ENCODE measurements at regions not wholly inside any gene's neighbourhood (a gene's known extent, or its start where the extent isn't known, plus 50 kb on each side); places are given as distances from the start of the nearest gene placed in this dataset.

GRCh38 chr7:12074889-12075288 lies 136.2 kb upstream of the TMEM106B start:
- DNase-seq (ENCODE audit: low read depth in 2 of 2), result no peak

GRCh38 chr7:12080006-12080405 lies 131.1 kb upstream of the TMEM106B start:
- DNase-seq (ENCODE audit: low read depth in 2 of 2), result no peak

- no peak for DNase-seq (ENCODE audit: low read depth in 2 of 2)
Measured at GRCh38 chr7:12085516-12085915, 125.6 kb upstream of the TMEM106B start.

- no peak for DNase-seq (ENCODE audit: low read depth in 2 of 2)
Measured at GRCh38 chr7:12089951-12090756, 120.9 kb upstream of the TMEM106B start.

- DNase-seq (ENCODE audit: low read depth in 2 of 2), result no peak
Measured at GRCh38 chr7:12090757-12091221, 120.3 kb upstream of the TMEM106B start.

GRCh38 chr7:12091231-12091630 lies 119.9 kb upstream of the TMEM106B start:
- DNase-seq (ENCODE audit: low read depth in 2 of 2), result no peak

- DNase-seq (ENCODE audit: low read depth in 2 of 2), result no peak
Measured at GRCh38 chr7:12092499-12093130, 118.5 kb upstream of the TMEM106B start.

GRCh38 chr7:12093365-12093764 lies 117.7 kb upstream of the TMEM106B start:
- no peak for DNase-seq (ENCODE audit: low read depth in 2 of 2)

GRCh38 chr7:12094365-12094921 lies 116.7 kb upstream of the TMEM106B start:
- no peak for DNase-seq (ENCODE audit: low read depth in 2 of 2)

- no peak for DNase-seq (ENCODE audit: low read depth in 2 of 2)
Measured at GRCh38 chr7:12102126-12102525, 109.0 kb upstream of the TMEM106B start.

- DNase-seq (ENCODE audit: low read depth in 2 of 2), result no peak
Measured at GRCh38 chr7:12102527-12102926, 108.6 kb upstream of the TMEM106B start.

GRCh38 chr7:12103948-12104347 lies 107.1 kb upstream of the TMEM106B start:
- no peak for DNase-seq (ENCODE audit: low read depth in 2 of 2)

- DNase-seq (ENCODE audit: low read depth in 2 of 2), result no peak
Measured at GRCh38 chr7:12107381-12107780, 103.7 kb upstream of the TMEM106B start.

GRCh38 chr7:12107841-12108254 lies 103.2 kb upstream of the TMEM106B start:
- no peak for DNase-seq (ENCODE audit: low read depth in 2 of 2)

- DNase-seq (ENCODE audit: low read depth in 2 of 2), result no peak
Measured at GRCh38 chr7:12110425-12110824, 100.7 kb upstream of the TMEM106B start.

GRCh38 chr7:12111422-12112405 lies 99.4 kb upstream of the TMEM106B start:
- peak in 1 of 2 experiments; percentile 2 for DNase-seq (ENCODE audit: low read depth in 2 of 2)

GRCh38 chr7:12117170-12117569 lies 93.9 kb upstream of the TMEM106B start:
- no peak for DNase-seq (ENCODE audit: low read depth in 2 of 2)

- DNase-seq (ENCODE audit: low read depth in 2 of 2), result no peak
Measured at GRCh38 chr7:12119620-12120303, 91.3 kb upstream of the TMEM106B start.

GRCh38 chr7:12120632-12121031 lies 90.5 kb upstream of the TMEM106B start:
- no peak for DNase-seq (ENCODE audit: low read depth in 2 of 2)

- DNase-seq (ENCODE audit: low read depth in 2 of 2), result no peak
Measured at GRCh38 chr7:12123172-12123571, 87.9 kb upstream of the TMEM106B start.

- no peak for DNase-seq (ENCODE audit: low read depth in 2 of 2)
Measured at GRCh38 chr7:12124028-12124427, 87.1 kb upstream of the TMEM106B start.
